Activated CD4-positive, alpha-beta T cell treated with anti-CD3 and anti-CD28 coated beads for 36 hours (primary cell): ENCODE measurements at regions not wholly inside any gene's neighbourhood (a gene's known extent, or its start where the extent isn't known, plus 50 kb on each side); places are given as distances from the start of the nearest gene placed in this dataset.
"Not testable (repeated sequence)": the region's sequence is repeated elsewhere in the genome, so short reads cannot be mapped to it uniquely, and the experiment has no call there.

Source experiments
- ATAC-seq: fragments of 200-7000 bp; cut with Tn5 transposase; one replicate; pipeline ENCODE4 v1.10.0; 2021; ENCODE audit warnings: mild to moderate bottlenecking, moderate library complexity
- CTCF ChIA-PET: fragments of 350-600 bp; sonication (Branson Sonifier 250); formaldehyde crosslinking; loops from one replicate; lab custom pipeline; 2021; ENCODE audit warnings: antibody characterized with exemption; lab: Charles Lee
- POLR2A ChIA-PET: fragments of 350-600 bp; sonication (Branson Sonifier 250); formaldehyde crosslinking; loops from one replicate; lab custom pipeline; 2021; ENCODE audit warnings: antibody characterized with exemption, inconsistent platforms; lab: Charles Lee
- DNase-seq: peaks from one replicate; pipeline ENCODE4 v3.0.0-alpha.2; 2020
- H3K27ac Mint-ChIP-seq: one replicate; pipeline ENCODE4 v1.8.0; 2021; ENCODE audit warnings: mixed read lengths
- H3K27me3 Mint-ChIP-seq: one replicate; pipeline ENCODE4 v1.8.0; 2021; ENCODE audit warnings: mixed read lengths
- H3K36me3 Mint-ChIP-seq: one replicate; pipeline ENCODE4 v1.8.0; 2021; ENCODE audit warnings: low read depth, mixed read lengths
- H3K4me1 Mint-ChIP-seq: one replicate; pipeline ENCODE4 v1.8.0; 2021; ENCODE audit warnings: mixed read lengths
- H3K4me3 Mint-ChIP-seq: one replicate; pipeline ENCODE4 v1.8.0; 2021; ENCODE audit warnings: mild to moderate bottlenecking, moderate library complexity, mixed read lengths
- H3K9me3 Mint-ChIP-seq: one replicate; pipeline ENCODE4 v1.8.0; 2021; ENCODE audit warnings: low read depth, mixed read lengths
- intact Hi-C, 2 experiments: fragments of 100-400 bp; cut with DNase I in 1 of 2; cut with micrococcal nuclease in 1 of 2; formaldehyde crosslinking; loops; one replicate each; pipeline versions ENCODE4 v1.14.2 to v1.15.1; 2022 to 2024; cut with DNase I, micrococcal nuclease

GRCh38 chr3:112696244-112696643, 55.3 kb upstream of the CCDC80 start:
- H3K4me3 Mint-ChIP-seq, H3K27me3 Mint-ChIP-seq, H3K9me3 Mint-ChIP-seq, H3K36me3 Mint-ChIP-seq, ATAC-seq, POLR2A ChIA-PET, H3K4me1 Mint-ChIP-seq, intact Hi-C loops, H3K27ac Mint-ChIP-seq, CTCF ChIA-PET, DNase-seq: not testable (repeated sequence)

- DNase-seq, H3K27me3 Mint-ChIP-seq, H3K4me1 Mint-ChIP-seq, H3K27ac Mint-ChIP-seq, H3K36me3 Mint-ChIP-seq, H3K9me3 Mint-ChIP-seq, ATAC-seq, POLR2A ChIA-PET, H3K4me3 Mint-ChIP-seq, intact Hi-C loops: not testable (repeated sequence)
- CTCF ChIA-PET = interaction anchor here (0.8 kb wide), 1 partner anchor 72 kb away, joined by 3 read pairs; no protein-coding TSS in a partner anchor
Measured at GRCh38 chr3:112695377-112696108, 54.6 kb upstream of the CCDC80 start.

DNA sequence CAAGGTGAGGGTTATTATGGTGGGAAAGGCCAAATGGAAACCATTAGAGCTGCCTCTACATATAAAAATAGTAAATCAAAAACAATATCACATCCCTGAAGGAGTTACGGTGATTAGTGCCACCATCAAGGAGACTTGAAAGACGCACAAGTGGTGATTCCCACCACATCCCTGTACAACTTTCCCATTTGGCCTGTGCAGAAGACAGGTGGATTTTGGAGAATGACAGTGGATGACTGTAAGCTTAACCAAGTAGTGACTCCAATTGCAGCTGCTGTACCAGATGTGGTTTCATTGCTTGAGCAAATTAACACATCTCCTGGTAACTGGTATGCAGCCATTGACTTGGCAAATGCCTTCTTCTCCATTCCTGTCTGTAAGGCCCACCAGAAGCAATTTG, 54.0 kb upstream of the CCDC80 start:
- H3K27me3 Mint-ChIP-seq, POLR2A ChIA-PET, DNase-seq, H3K4me1 Mint-ChIP-seq, intact Hi-C loops, H3K36me3 Mint-ChIP-seq, H3K9me3 Mint-ChIP-seq, H3K4me3 Mint-ChIP-seq, H3K27ac Mint-ChIP-seq, ATAC-seq: not testable (repeated sequence)
- CTCF ChIA-PET = interaction anchor here (0.6 to 0.8 kb wide), 2 partner anchors 53 to 72 kb away, joined by 3 read pairs; no protein-coding TSS in a partner anchor

- no peak for DNase-seq
- no peak overlapping the region for H3K4me3 Mint-ChIP-seq
- intact Hi-C loops = no loop called here
- H3K27me3 Mint-ChIP-seq = no peaks in the 10 kb centered on the region
- no peak overlapping the region for H3K27ac Mint-ChIP-seq
- H3K4me1 Mint-ChIP-seq = peaks cover 11% of the 10 kb centered on the region
- ATAC-seq = no peak
- H3K9me3 Mint-ChIP-seq = no peaks in the 10 kb centered on the region
- H3K36me3 Mint-ChIP-seq = no peaks in the 10 kb centered on the region
- CTCF ChIA-PET = interaction anchor here (0.7 kb wide), 1 partner anchor 13 kb away, joined by 3 read pairs; no protein-coding TSS in a partner anchor
- POLR2A ChIA-PET = no interaction called here
Measured at GRCh38 chr3:112693186-112693585, 52.2 kb upstream of the CCDC80 start.
